NT2/D1 (cell line): ENCODE measurements at regions not wholly inside any gene's neighbourhood (a gene's known extent, or its start where the extent isn't known, plus 50 kb on each side); places are given as distances from the start of the nearest gene placed in this dataset.
"Not testable (repeated sequence)": the region's sequence is repeated elsewhere in the genome, so short reads cannot be mapped to it uniquely, and the experiment has no call there.

Experiments
- DNase-seq: peaks from one replicate; pipeline ENCODE4 v3.0.0-alpha.2; 2011; ENCODE audit warnings: low read depth, low spot score
- H3K27me3 ChIP-seq: 2 replicates; pipeline ENCODE4 v1.6.0; 2011; ENCODE audit warnings: mild to moderate bottlenecking; ENCODE audit not compliant: insufficient read length, insufficient read depth
- H3K36me3 ChIP-seq: 2 replicates; pipeline ENCODE4 v1.6.1; 2011; ENCODE audit warnings: mild to moderate bottlenecking, low read length, mixed read lengths; ENCODE audit not compliant: insufficient read depth, insufficient read length
- H3K4me1 ChIP-seq: 2 replicates; pipeline ENCODE4 v1.5.1; 2011; ENCODE audit not compliant: insufficient read depth, insufficient read length
- H3K4me3 ChIP-seq: 2 replicates; pipeline ENCODE4 v1.5.1; 2011; ENCODE audit warnings: low read depth; ENCODE audit not compliant: insufficient read length
- H3K9ac ChIP-seq: 2 replicates; pipeline ENCODE4 v1.6.0; 2011; ENCODE audit warnings: low read depth; ENCODE audit not compliant: insufficient read length
- H3K9me3 ChIP-seq: 2 replicates; pipeline ENCODE4 v1.5.1; 2011; ENCODE audit warnings: mild to moderate bottlenecking, low read length; ENCODE audit not compliant: insufficient read depth
- SUZ12 ChIP-seq: IDR thresholded peaks from 2 replicates; pipeline ENCODE4 v1.6.1; 2011; ENCODE audit not compliant: insufficient read length, insufficient read depth; ENCODE audit errors: extremely low read depth
- YY1 ChIP-seq: IDR thresholded peaks from 2 replicates; pipeline ENCODE4 v1.6.1; 2011; ENCODE audit not compliant: insufficient read length, insufficient read depth
- ZNF274 ChIP-seq: IDR thresholded peaks from 2 replicates; pipeline ENCODE4 v1.6.1; 2011; ENCODE audit warnings: mild to moderate bottlenecking, low read depth, low read length

DNA sequence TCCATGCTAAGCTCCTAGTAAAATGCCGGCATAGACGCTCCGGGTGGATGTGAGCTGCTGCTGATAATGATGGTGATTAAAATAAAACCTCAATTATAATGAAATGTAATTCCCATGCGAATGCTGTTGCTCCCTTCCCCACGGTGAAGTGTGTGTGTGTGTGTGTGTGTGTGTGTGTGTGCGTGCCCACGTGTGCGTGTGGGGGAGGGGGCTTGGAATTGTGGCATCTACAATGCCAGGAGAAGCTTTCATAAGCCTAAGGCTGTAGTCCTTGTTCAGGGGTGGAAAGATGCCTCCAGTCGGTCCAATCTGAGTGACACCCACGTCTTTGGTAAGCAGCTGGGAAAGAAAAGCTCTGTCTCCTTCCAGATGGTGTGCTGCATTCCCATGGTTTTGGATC lies 137.9 kb downstream of the CDH26 start:
- DNase-seq, result no peak
- Histone ChIP-seq H3K4me3 (no peak overlapping the region), H3K27me3 (peaks cover 2% of the 10 kb centered on the region), H3K36me3 (no peaks in the 10 kb centered on the region), H3K9ac (no peak overlapping the region), H3K9me3 (peaks cover 17% of the 10 kb centered on the region; the same call in 1 of the 2 replicates), H3K4me1 (no peaks in the 10 kb centered on the region)
- no peak for TF ChIP-seq ZNF274
- no peak for TF ChIP-seq SUZ12
- TF ChIP-seq YY1, result no peak

DNA sequence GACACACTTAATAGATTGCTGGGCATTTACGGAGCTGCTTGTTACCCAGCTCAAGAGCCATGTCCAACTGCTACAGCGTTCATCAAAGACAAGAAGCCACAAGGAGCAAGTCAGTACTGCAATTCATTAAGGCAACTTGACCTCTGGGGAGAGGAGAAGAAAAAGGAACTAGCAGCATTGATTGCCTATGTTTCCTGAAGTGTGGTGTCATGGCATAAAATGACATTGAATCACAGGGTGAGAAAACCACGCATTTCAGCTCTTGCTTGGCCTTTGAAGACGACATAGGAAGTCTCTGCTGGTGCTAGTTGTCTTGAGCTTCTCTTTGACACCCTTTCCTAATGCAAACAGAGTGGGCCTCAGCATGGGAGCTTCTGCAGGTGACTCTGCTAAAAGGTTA lies 139.1 kb downstream of the CDH26 start:
- TF ChIP-seq ZNF274 (no peak), SUZ12 (no peak), YY1 (no peak)
- Histone ChIP-seq H3K9me3 (peaks cover 17% of the 10 kb centered on the region; the same call in 1 of the 2 replicates), H3K9ac (no peak overlapping the region), H3K4me3 (no peak overlapping the region), H3K36me3 (no peaks in the 10 kb centered on the region), H3K4me1 (peaks cover 5% of the 10 kb centered on the region), H3K27me3 (peaks cover 2% of the 10 kb centered on the region)
- DNase-seq, result no peak

DNA sequence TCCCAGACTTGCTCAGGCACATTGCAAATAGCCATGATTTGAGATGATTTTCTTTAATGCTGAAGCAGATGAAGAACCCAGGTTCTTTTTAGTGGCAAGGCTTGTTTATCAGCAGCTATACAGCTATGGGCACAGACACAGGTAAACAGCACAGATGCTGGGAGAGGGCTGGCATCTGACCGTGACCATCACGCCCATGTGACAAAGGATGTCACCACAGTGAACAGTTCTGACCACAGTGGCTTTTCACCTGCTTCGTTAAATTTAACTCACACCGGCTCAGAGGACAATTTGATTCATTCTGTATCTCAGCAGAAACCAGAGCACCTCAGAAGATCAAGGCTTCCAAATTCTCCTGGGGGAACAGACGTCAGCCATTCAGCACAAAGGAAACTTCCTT lies 142.6 kb downstream of the CDH26 start:
- TF ChIP-seq SUZ12, result no peak
- no peak for TF ChIP-seq ZNF274
- TF ChIP-seq YY1, result no peak
- Histone ChIP-seq H3K9ac (no peak overlapping the region), H3K4me1 (peaks cover 16% of the 10 kb centered on the region), H3K9me3 (0 out of 2 replicates have a peak, but pooled peaks cover 11% of the 10 kb centered on the region), H3K27me3 (peaks cover 21% of the 10 kb centered on the region), H3K4me3 (no peak overlapping the region), H3K36me3 (no peaks in the 10 kb centered on the region)
- DNase-seq, result no peak

DNA sequence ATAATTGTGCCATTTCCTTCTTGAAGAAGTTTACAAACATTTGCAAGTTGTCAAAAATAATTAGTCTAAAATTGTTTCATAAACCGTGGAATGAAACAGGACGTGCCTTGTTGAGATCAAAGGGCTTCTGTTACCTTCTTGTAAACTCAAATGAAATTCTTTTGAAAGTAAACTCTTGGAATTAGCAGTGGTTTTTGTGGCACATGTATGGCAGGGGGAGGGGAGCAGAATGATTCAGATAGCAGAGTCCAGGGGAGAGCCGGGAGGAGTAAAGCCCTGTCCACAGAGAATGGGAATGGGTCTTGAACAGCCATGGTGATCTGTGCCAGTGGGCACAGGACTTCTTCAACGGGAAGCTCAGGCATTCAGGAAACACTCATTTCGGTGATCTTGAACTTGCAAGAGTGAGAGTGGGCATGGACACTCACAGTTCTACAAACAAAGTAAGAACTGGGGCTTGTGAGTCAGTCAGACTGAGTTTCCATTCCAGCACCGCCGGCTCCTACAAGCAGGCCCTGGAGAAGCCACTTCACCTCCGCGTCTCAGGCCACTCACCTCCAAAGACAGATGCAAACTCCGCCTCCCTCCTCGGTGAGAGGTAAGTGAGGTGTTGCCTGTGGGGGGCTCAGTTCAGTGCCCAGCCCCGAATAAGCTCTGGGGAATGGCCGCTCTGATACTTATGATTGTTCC lies 143.1 kb downstream of the CDH26 start:
- no peak overlapping the region for H3K4me3 ChIP-seq
- H3K9ac ChIP-seq, result no peak overlapping the region
- DNase-seq, result no peak
- 0 out of 2 replicates have a peak, but pooled peaks cover 11% of the 10 kb centered on the region for H3K9me3 ChIP-seq
- TF ChIP-seq SUZ12, result no peak
- TF ChIP-seq YY1, result no peak
- no peak for TF ChIP-seq ZNF274
- peaks cover 20% of the 10 kb centered on the region for H3K27me3 ChIP-seq
- H3K4me1 ChIP-seq, result peaks cover 16% of the 10 kb centered on the region
- H3K36me3 ChIP-seq, result no peaks in the 10 kb centered on the region

DNA sequence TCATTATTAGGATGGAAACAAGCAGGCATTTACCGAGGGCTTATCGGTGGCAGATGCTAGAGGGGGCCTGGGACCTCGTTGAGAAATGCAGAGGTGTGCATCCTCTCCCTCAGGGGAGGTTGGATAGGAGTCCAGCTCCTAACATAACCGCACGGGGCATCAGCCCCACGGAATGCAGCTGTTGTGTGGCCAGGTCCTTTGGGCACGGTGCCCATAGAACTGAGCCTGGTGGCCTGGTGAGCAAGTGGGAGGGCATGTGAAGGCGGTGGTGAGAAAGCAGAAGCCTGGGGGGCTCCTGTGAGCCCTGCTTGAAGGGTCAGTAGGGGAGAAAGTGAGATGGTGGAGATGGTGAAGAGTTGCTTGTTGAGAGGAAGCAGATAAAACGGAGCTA lies 143.7 kb downstream of the CDH26 start:
- Histone ChIP-seq H3K36me3 (no peaks in the 10 kb centered on the region), H3K27me3 (peaks cover 19% of the 10 kb centered on the region), H3K9ac (no peak overlapping the region), H3K4me3 (no peak overlapping the region), H3K9me3 (0 out of 2 replicates have a peak, but pooled peaks cover 11% of the 10 kb centered on the region), H3K4me1 (peaks cover 16% of the 10 kb centered on the region)
- no peak for DNase-seq
- TF ChIP-seq ZNF274, result no peak
- TF ChIP-seq SUZ12, result no peak
- no peak for TF ChIP-seq YY1

DNA sequence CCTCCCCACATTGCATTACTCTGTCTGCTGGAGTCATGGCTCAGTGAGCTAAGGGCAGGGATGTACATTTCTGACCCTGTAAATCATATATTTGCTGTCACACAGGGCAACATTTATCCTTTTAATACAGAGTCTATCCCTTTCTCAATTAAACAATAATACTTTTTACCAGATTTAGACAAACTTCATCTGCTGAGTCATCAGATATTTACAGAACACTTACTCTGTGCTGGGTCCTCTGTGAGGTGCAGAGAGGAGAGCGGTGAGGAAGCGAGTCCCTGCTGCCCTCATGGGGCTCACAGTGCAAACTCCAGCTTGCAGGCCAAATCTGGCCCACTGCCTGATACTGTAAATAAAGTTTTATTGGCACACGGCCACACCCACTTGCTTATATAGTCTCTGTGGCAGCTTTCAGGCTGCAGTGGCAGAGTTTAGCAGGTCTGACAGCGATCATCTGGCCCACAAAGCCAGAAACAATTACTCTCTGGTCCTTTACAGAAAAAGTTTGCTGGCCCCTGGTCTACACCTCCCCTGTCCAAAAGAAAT lies 144.5 kb downstream of the CDH26 start:
- H3K27me3 ChIP-seq, result peaks cover 23% of the 10 kb centered on the region
- H3K4me1 ChIP-seq, result peaks cover 16% of the 10 kb centered on the region
- 0 out of 2 replicates have a peak, but pooled peaks cover 9% of the 10 kb centered on the region for H3K9me3 ChIP-seq
- DNase-seq, result no peak
- H3K9ac ChIP-seq, result no peak overlapping the region
- H3K36me3 ChIP-seq, result no peaks in the 10 kb centered on the region
- H3K4me3 ChIP-seq, result no peak overlapping the region
- TF ChIP-seq YY1 (no peak), ZNF274 (no peak), SUZ12 (no peak)

DNA sequence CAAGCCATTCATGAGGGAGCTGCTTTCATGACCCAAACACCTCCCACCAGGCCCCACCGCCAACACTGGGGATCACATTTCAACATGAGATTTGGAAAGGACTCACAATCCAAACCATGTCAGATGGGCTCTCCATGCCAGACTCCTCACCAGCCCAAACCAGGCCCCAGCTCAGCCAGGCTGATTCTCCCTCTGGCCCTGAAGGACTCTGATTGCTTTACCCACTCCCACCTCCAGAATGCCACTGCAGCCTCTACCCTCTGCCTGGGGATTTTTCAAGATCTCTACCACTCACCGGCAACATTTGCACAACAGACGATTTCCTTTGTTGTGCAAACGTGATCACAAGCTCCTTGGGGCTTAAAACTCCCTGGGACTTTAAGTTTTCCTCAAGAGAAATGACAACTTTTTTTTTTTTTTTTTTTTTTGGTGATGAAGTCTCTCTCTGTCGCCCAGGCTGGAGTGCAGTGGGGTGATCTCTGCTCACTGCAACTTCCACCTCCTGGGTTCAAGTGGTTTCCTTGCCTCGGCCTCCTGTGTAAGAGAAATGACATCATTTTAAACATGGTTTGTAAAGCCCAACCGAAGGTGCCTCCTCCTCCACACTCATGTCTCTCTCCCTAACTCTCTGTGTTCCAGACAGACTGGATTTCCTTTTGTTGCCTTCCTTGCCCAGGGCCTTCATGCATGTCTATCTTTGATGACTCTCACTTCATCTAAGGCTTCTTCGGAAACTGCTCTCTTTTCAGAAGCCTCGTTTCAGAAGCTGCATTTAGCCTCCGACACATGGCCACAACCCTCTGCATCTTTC lies 147.0 kb downstream of the CDH26 start:
- no peak overlapping the region for H3K4me3 ChIP-seq
- H3K27me3 ChIP-seq, result peaks cover 28% of the 10 kb centered on the region
- TF ChIP-seq YY1, result no peak
- no peak for TF ChIP-seq ZNF274
- no peak for TF ChIP-seq SUZ12
- DNase-seq, result peak; percentile 88
- H3K9ac ChIP-seq, result no peak overlapping the region
- H3K4me1 ChIP-seq, result peaks cover 16% of the 10 kb centered on the region
- no peaks in the 10 kb centered on the region for H3K36me3 ChIP-seq
- H3K9me3 ChIP-seq, result no peaks in the 10 kb centered on the region

DNA sequence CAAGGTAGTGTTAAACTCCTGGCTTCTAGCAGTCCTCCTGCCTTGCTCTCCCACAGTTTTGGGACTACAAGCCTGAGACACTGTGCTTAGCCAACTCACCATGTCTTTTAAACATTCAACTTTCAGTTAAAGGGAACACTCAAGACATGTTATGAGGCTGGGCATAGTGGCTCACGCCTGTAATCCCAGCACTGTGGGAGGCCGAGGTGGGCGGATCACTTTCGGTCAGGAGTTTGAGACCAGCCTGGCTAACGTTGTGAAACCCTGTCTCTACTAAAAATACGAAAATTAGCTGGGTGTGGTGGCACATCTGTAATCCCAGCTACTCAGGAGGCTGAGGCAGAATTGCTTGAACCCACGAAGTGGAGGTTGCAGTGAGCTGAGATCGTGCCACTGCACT lies 148.0 kb downstream of the CDH26 start:
- H3K9ac ChIP-seq, H3K9me3 ChIP-seq, H3K36me3 ChIP-seq, DNase-seq, H3K4me3 ChIP-seq: not testable (repeated sequence)
- peaks cover 28% of the 10 kb centered on the region for H3K27me3 ChIP-seq
- H3K4me1 ChIP-seq, result peaks cover 21% of the 10 kb centered on the region
